ENCODE measurements at regions not wholly inside any gene's neighbourhood (a gene's known extent, or its start where the extent isn't known, plus 50 kb on each side); places are given as distances from the start of the nearest gene placed in this dataset.

- H3K9ac ChIP-seq (ENCODE audit: low read depth, low read length) = no peak overlapping the region
- H4K5ac ChIP-seq (ENCODE audit: low read depth, low read length) = no peak overlapping the region
- no peak overlapping the region for H2BK20ac ChIP-seq (ENCODE audit: low read depth, low read length)
- no peak overlapping the region for H3K56ac ChIP-seq (ENCODE audit: extremely low read depth, insufficient read depth, low read length)
- H2AFZ ChIP-seq (replicated peaks; ENCODE audit: low read length, poor library complexity) = no peak overlapping the region
- DNase-seq = no peak
- H3K36me3 ChIP-seq (ENCODE audit: control insufficient read depth, insufficient read depth, low read length) = no peaks in the 10 kb centered on the region
- no peak overlapping the region for H3K18ac ChIP-seq (ENCODE audit: low read depth, low read length)
- H3K4me1 ChIP-seq (ENCODE audit: control insufficient read depth, insufficient read depth, low read length) = no peaks in the 10 kb centered on the region
- no peak overlapping the region for H3K14ac ChIP-seq (replicated peaks; ENCODE audit: low read depth, low read length)
- H4K20me1 ChIP-seq (ENCODE audit: insufficient read depth, low read length) = no peaks in the 10 kb centered on the region
- H3K9me1 ChIP-seq (ENCODE audit: insufficient read depth, low read length) = no peaks in the 10 kb centered on the region
- no peak overlapping the region for H4K91ac ChIP-seq (ENCODE audit: insufficient read depth, low read depth, low read length)
- intact Hi-C loops (cut with micrococcal nuclease) (no loop called here), in situ Hi-C loops (cut with MboI; ENCODE audit: low sequenced_read_pairs) (no loop called here), dilution Hi-C loops (cut with HindIII; ENCODE audit: low sequenced_read_pairs, unreplicated experiment) (no loop called here)
- BruUV-seq (replicated peaks) = no TSS peak
- no peak overlapping the region for H2AK9ac ChIP-seq (replicated peaks; ENCODE audit: low read depth, low read length, poor library complexity)
- no peak overlapping the region for H2BK15ac ChIP-seq (ENCODE audit: low read depth, low read length)
- no peak for TF ChIP-seq NFE2L2 (IDR thresholded peaks at IDR 0.05; ENCODE audit: low read depth, low read length)
- TF ChIP-seq ELK1 (IDR thresholded peaks at IDR 0.05; ENCODE audit: borderline replicate concordance, low read depth, low read length) = no peak
- TF ChIP-seq, protein P1, sequence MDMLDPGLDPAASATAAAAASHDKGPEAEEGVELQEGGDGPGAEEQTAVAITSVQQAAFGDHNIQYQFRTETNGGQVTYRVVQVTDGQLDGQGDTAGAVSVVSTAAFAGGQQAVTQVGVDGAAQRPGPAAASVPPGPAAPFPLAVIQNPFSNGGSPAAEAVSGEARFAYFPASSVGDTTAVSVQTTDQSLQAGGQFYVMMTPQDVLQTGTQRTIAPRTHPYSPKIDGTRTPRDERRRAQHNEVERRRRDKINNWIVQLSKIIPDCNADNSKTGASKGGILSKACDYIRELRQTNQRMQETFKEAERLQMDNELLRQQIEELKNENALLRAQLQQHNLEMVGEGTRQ (IDR thresholded peaks at IDR 0.05; ENCODE audit: low read depth, low read length) = no peak
- no CpG with 5 or more reads among the region's 1 CpG for WGBS, 2 experiments (ENCODE audit: extremely low coverage in 2 of 2, insufficient read length in 1 of 2)
- no peak overlapping the region for H3K23ac ChIP-seq (ENCODE audit: low read depth, low read length)
- no peak overlapping the region for H3K4me2 ChIP-seq (ENCODE audit: low read depth, low read length)
- H3K27ac ChIP-seq (ENCODE audit: insufficient read depth, low read length) = no peak overlapping the region
- no peak overlapping the region for H2AK5ac ChIP-seq (ENCODE audit: low read depth, low read length)
- no peak overlapping the region for H4K8ac ChIP-seq (ENCODE audit: low read depth in 2 of 2, low read length in 2 of 2)
- H2BK5ac ChIP-seq (ENCODE audit: low read depth, low read length, poor library complexity, severe bottlenecking) = no peak overlapping the region
- no peak overlapping the region for H2BK120ac ChIP-seq (ENCODE audit: low read depth, low read length)
- ATAC-seq (ENCODE audit: low read depth) = no peak
- no peaks in the 10 kb centered on the region for H3K9me3 ChIP-seq (ENCODE audit: control insufficient read depth, insufficient read depth, low read length)
- no peak overlapping the region for H3K4ac ChIP-seq (ENCODE audit: low read depth, low read length)
- H3K79me1 ChIP-seq (ENCODE audit: low read depth in 1 of 2, low read length in 2 of 2) = no peaks in the 10 kb centered on the region
- no peak overlapping the region for H3K4me3 ChIP-seq (ENCODE audit: insufficient read depth, low read depth, low read length)
- no peaks in the 10 kb centered on the region for H3K27me3 ChIP-seq (ENCODE audit: control insufficient read depth, insufficient read depth, low read length)
- POLR2A ChIA-PET (ENCODE audit: unreplicated experiment) = no interaction called here
- CTCF ChIA-PET = no interaction called here
These were observed 91.5 kb upstream of the THSD7A start for GRCh38 chr7:11923376-11923930.
